ENCODE measurements at regions not wholly inside any gene's neighbourhood (a gene's known extent, or its start where the extent isn't known, plus 50 kb on each side); places are given as distances from the start of the nearest gene placed in this dataset.

GRCh38 chr1:198465201-198466144 lies 75.0 kb downstream of the ATP6V1G3 start:
- H3K27ac ChIP-seq (ENCODE audit: extremely low read depth, low read depth, low read length) = no peak overlapping the region
- no peaks in the 10 kb centered on the region for H3K27me3 ChIP-seq (ENCODE audit: control insufficient read depth in 2 of 2, insufficient read depth in 2 of 2, low read length in 2 of 2)
- no peaks in the 10 kb centered on the region for H4K20me1 ChIP-seq (replicated peaks; ENCODE audit: control insufficient read depth, insufficient read depth, low read length)
- CTCF ChIA-PET (ENCODE audit: low intra/inter-chr PET ratio) = interaction anchor here (1.0 to 2.4 kb wide), 4 partner anchors 541 to 945 kb away, joined by 3 to 11 read pairs (median 6); no protein-coding TSS in a partner anchor
- intact Hi-C loops (cut with micrococcal nuclease) (loop anchor here (1.0 to 5.0 kb wide), 8 partner anchors 108 to 938 kb away; partner anchors contain the start of gene NEK7), in situ Hi-C loops (cut with MboI) (no loop called here)
- no peak overlapping the region for H2AFZ ChIP-seq (ENCODE audit: low read depth, low read length)
- no peak overlapping the region for H3K4me2 ChIP-seq (ENCODE audit: insufficient read depth, low read length)
- ATAC-seq (peak; percentile 89), DNase-seq (ENCODE audit: extremely low read depth in 1 of 4, low spot score in 3 of 4) (peak in 2 of 4 experiments; percentile 19 to 54), FAIRE-seq (peak; percentile 77)
- H3K9me3 ChIP-seq (replicated peaks; ENCODE audit: control insufficient read depth, insufficient read depth, low read depth, low read length) = no peaks in the 10 kb centered on the region
- H3K79me2 ChIP-seq (ENCODE audit: control insufficient read depth, insufficient read depth, low read length) = no peaks in the 10 kb centered on the region
- WGBS (ENCODE audit: insufficient coverage, low coverage, missing lambda C conversion rate) = 15% methylated on average over 3 of the region's 3 CpGs
- no peaks in the 10 kb centered on the region for H3K4me1 ChIP-seq (replicated peaks in 1 of 2; ENCODE audit: control insufficient read depth in 2 of 2, insufficient read depth in 2 of 2, low read length in 2 of 2)
- H3K9me1 ChIP-seq (ENCODE audit: control insufficient read depth, insufficient read depth, low read length) = no peaks in the 10 kb centered on the region
- no peak overlapping the region for H3K4me3 ChIP-seq
- POLR2A ChIA-PET = no interaction called here
- H3K36me3 ChIP-seq (ENCODE audit: control insufficient read depth, insufficient read depth, low read length) = no peaks in the 10 kb centered on the region
- H3K9ac ChIP-seq (ENCODE audit: insufficient read depth in 1 of 2, low read depth in 2 of 2, low read length in 2 of 2) = no peak overlapping the region
- BruUV-seq (replicated peaks) = no TSS peak
- no peak for TF ChIP-seq ZBTB8A (IDR thresholded peaks at IDR 0.05; ENCODE audit: partially characterized antibody)
- TF ChIP-seq ZNF324 (CRISPR knock-in tag; IDR thresholded peaks at IDR 0.05) = no peak
- TF ChIP-seq, protein P1, sequence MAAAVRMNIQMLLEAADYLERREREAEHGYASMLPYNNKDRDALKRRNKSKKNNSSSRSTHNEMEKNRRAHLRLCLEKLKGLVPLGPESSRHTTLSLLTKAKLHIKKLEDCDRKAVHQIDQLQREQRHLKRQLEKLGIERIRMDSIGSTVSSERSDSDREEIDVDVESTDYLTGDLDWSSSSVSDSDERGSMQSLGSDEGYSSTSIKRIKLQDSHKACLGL (CRISPR knock-in tag; IDR thresholded peaks at IDR 0.05; ENCODE audit: borderline replicate concordance, poor library complexity, severe bottlenecking) = no peak
- 0 out of 2 replicates have a peak, but pooled peaks have one; percentile 43 for TF ChIP-seq MECOM (CRISPR knock-in tag; IDR thresholded peaks at IDR 0.05)
- TF ChIP-seq MCM5 (IDR thresholded peaks at IDR 0.05; ENCODE audit: low read depth) = no peak
- TF ChIP-seq CEBPG (CRISPR knock-in tag; IDR thresholded peaks at IDR 0.05) = no peak
- TF ChIP-seq CEBPG (tag; conservative IDR thresholded peaks at IDR 0.05 in 1 of 2, IDR thresholded peaks at IDR 0.05 in 1 of 2) = peak in 1 of 2 experiments; percentile 25; a peak in 1 of 4 replicates
- no peak for TF ChIP-seq ZNF76 (CRISPR knock-in tag; IDR thresholded peaks at IDR 0.05; ENCODE audit: borderline replicate concordance)
- TF ChIP-seq CREB1 (IDR thresholded peaks at IDR 0.05) = no peak
- no peak for TF ChIP-seq CREB1 (CRISPR knock-in tag; IDR thresholded peaks at IDR 0.05)
- TF ChIP-seq, protein P2, sequence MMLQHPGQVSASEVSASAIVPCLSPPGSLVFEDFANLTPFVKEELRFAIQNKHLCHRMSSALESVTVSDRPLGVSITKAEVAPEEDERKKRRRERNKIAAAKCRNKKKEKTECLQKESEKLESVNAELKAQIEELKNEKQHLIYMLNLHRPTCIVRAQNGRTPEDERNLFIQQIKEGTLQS (IDR thresholded peaks at IDR 0.05) = 0 out of 2 replicates have a peak, but pooled peaks have one; percentile 9
- TF ChIP-seq, protein P2 (CRISPR knock-in tag; conservative IDR thresholded peaks at IDR 0.05) = no peak
- TF ChIP-seq HMG20A (CRISPR knock-in tag; conservative IDR thresholded peaks at IDR 0.05) = no peak
- no peak for TF ChIP-seq SNRNP70 (optimal IDR thresholded peaks at IDR 0.05; ENCODE audit: low read depth, low read length)
